Activated B cell treated with CpG ODN at 0.5 μM for 24 hours (primary cell): ENCODE measurements at regions not wholly inside any gene's neighbourhood (a gene's known extent, or its start where the extent isn't known, plus 50 kb on each side); places are given as distances from the start of the nearest gene placed in this dataset.

Source experiments
- ATAC-seq: fragments of 200-7000 bp; cut with Tn5 transposase; one replicate; pipeline ENCODE4 v1.10.0; 2021; ENCODE audit warnings: low read depth, mild to moderate bottlenecking, moderate library complexity
- CTCF ChIA-PET: fragments of 350-600 bp; sonication (Branson Sonifier 250); formaldehyde crosslinking; loops from one replicate; lab custom pipeline; 2021; ENCODE audit warnings: antibody characterized with exemption; lab: Charles Lee
- POLR2A ChIA-PET: fragments of 350-600 bp; sonication (Branson Sonifier 250); formaldehyde crosslinking; loops from one replicate; lab custom pipeline; 2021; ENCODE audit warnings: antibody characterized with exemption; lab: Charles Lee
- DNase-seq: peaks from one replicate; pipeline ENCODE4 v3.0.0; 2022
- H3K27ac Mint-ChIP-seq: one replicate; pipeline ENCODE4 v1.8.0; 2020; ENCODE audit warnings: mixed read lengths
- H3K27me3 Mint-ChIP-seq: one replicate; pipeline ENCODE4 v1.8.0; 2021; ENCODE audit warnings: mixed read lengths
- H3K36me3 Mint-ChIP-seq: one replicate; pipeline ENCODE4 v1.8.0; 2021; ENCODE audit warnings: low read depth, mixed read lengths
- H3K4me1 Mint-ChIP-seq: one replicate; pipeline ENCODE4 v1.8.0; 2021; ENCODE audit warnings: mixed read lengths
- H3K4me3 Mint-ChIP-seq: one replicate; pipeline ENCODE4 v1.8.0; 2020; ENCODE audit warnings: mild to moderate bottlenecking, mixed read lengths
- H3K9me3 Mint-ChIP-seq: one replicate; pipeline ENCODE4 v1.8.0; 2020; ENCODE audit warnings: mixed read lengths
- CTCF ChIP-seq: fragments of 200-600 bp; IDR thresholded peaks from one replicate; pipeline ENCODE4 v1.8.0; 2022; ENCODE audit warnings: antibody characterized with exemption, mild to moderate bottlenecking
- intact Hi-C: fragments of 100-400 bp; cut with micrococcal nuclease; formaldehyde crosslinking; loops from one replicate; pipeline ENCODE4 v1.15.1; 2024

GRCh38 chr3:159875116-159875515 lies 113.5 kb upstream of the IL12A start:
- ATAC-seq = no peak

DNA sequence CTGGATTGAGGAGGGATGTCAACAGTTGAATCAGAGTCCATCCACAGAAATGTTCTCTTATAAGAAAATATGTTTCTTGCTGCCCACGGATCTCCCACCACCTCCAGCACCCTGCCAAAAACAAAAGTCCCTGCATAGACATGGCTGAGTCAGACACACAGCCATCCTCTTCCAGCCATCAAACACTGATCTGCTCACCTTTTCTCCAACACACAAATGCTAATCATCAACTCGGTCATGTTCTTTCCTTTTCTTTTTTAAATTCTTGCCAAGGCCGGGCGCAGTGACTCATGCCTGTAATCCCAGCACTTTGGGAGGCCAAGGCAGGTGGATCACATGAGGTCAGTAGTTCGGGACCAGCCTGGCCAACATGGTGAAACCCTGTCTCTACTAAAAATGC lies 110.7 kb upstream of the IL12A start:
- POLR2A ChIA-PET = no interaction called here
- Mint-ChIP-seq H3K36me3 (no peaks in the 10 kb centered on the region), H3K27ac (no peak overlapping the region), H3K27me3 (peaks cover 5% of the 10 kb centered on the region), H3K4me1 (no peaks in the 10 kb centered on the region), H3K9me3 (no peaks in the 10 kb centered on the region), H3K4me3 (no peak overlapping the region)
- CTCF ChIA-PET = no interaction called here
- ATAC-seq (no peak), DNase-seq (no peak)
- no peak for TF ChIP-seq CTCF
- intact Hi-C loops = no loop called here

More at GRCh38 chr3:159875116-159875515, 113.5 kb upstream of the IL12A start:
- intact Hi-C loops = no loop called here
- CTCF ChIA-PET = interaction anchor here (0.6 kb wide), 1 partner anchor 170 kb away, joined by 3 read pairs; no protein-coding TSS in a partner anchor
- Mint-ChIP-seq H3K27ac (no peak overlapping the region), H3K27me3 (peaks cover 5% of the 10 kb centered on the region), H3K36me3 (no peaks in the 10 kb centered on the region), H3K4me1 (no peaks in the 10 kb centered on the region), H3K9me3 (no peaks in the 10 kb centered on the region), H3K4me3 (no peak overlapping the region)
- no peak for TF ChIP-seq CTCF
- POLR2A ChIA-PET = no interaction called here
- DNase-seq = no peak

GRCh38 chr3:159879146-159879545 lies 109.5 kb upstream of the IL12A start:
- no peak for DNase-seq
- TF ChIP-seq CTCF = no peak
- ATAC-seq = no peak
- ChIA-PET POLR2A (no interaction called here), CTCF (no interaction called here)
- H3K36me3 Mint-ChIP-seq = no peaks in the 10 kb centered on the region
- H3K9me3 Mint-ChIP-seq = no peaks in the 10 kb centered on the region
- intact Hi-C loops = no loop called here
- H3K27ac Mint-ChIP-seq = no peak overlapping the region
- H3K4me3 Mint-ChIP-seq = no peak overlapping the region
- peaks cover 5% of the 10 kb centered on the region for H3K27me3 Mint-ChIP-seq
- no peaks in the 10 kb centered on the region for H3K4me1 Mint-ChIP-seq

GRCh38 chr3:159879598-159879997 lies 109.0 kb upstream of the IL12A start:
- CTCF ChIA-PET = no interaction called here

DNA sequence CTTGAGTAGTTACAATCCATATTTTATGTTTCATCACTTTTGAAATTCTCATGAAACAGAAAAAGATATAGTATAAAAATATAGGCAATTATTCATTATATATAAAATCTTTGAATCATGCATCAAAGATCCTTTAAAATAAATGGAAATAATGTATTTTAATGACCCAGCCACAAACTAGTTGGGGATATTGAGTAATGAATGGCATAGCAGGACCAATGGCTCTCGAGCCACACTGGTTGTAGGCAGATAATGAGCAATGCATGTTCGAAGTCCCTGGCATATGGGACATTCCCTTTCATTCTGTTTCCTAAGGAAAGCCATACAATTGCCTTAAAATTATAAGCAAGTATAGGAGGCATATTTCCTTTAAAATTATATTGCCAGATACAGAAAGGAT lies 107.4 kb upstream of the IL12A start:
- intact Hi-C loops = loop anchor here (5.0 kb wide), 1 partner anchor 54 kb away; no protein-coding TSS in a partner anchor
- H3K27me3 Mint-ChIP-seq = peaks cover 3% of the 10 kb centered on the region
- TF ChIP-seq CTCF = no peak
- H3K4me3 Mint-ChIP-seq = no peak overlapping the region
- CTCF ChIA-PET = interaction anchor here (8.2 kb wide), 1 partner anchor 122 kb away, joined by 290 read pairs; no protein-coding TSS in a partner anchor
- POLR2A ChIA-PET = no interaction called here
- no peak for DNase-seq
- H3K4me1 Mint-ChIP-seq = no peaks in the 10 kb centered on the region
- H3K36me3 Mint-ChIP-seq = no peaks in the 10 kb centered on the region
- H3K27ac Mint-ChIP-seq = no peak overlapping the region
- no peak for ATAC-seq
- no peaks in the 10 kb centered on the region for H3K9me3 Mint-ChIP-seq

More at GRCh38 chr3:159879598-159879997, 109.0 kb upstream of the IL12A start:
- DNase-seq (no peak), ATAC-seq (no peak)
- TF ChIP-seq CTCF = no peak
- intact Hi-C loops = no loop called here
- Mint-ChIP-seq H3K9me3 (no peaks in the 10 kb centered on the region), H3K36me3 (no peaks in the 10 kb centered on the region), H3K4me1 (no peaks in the 10 kb centered on the region), H3K27me3 (peaks cover 5% of the 10 kb centered on the region), H3K27ac (no peak overlapping the region), H3K4me3 (no peak overlapping the region)
- POLR2A ChIA-PET = no interaction called here
